SK-N-SH (cell line): ENCODE measurements at regions not wholly inside any gene's neighbourhood (a gene's known extent, or its start where the extent isn't known, plus 50 kb on each side); places are given as distances from the start of the nearest gene placed in this dataset.

Source experiments
- ELF1 ChIP-seq: IDR thresholded peaks from 2 replicates; pipeline ENCODE4 v1.4.0; 2012
- EP300 ChIP-seq, 2 experiments: IDR thresholded peaks; 2 replicates each; pipeline versions ENCODE4 v1.4.0 to v1.6.1; 2012; ENCODE audit warnings: borderline replicate concordance in 1 of 2, low read depth in 1 of 2, low read length in 1 of 2
- FOXJ3 ChIP-seq: sonication (generic); formaldehyde crosslinking; IDR thresholded peaks from 2 replicates; pipeline ENCODE4 v1.5.1; 2020; ENCODE audit warnings: mild to moderate bottlenecking, missing genetic modification reagents
- FOXM1 ChIP-seq: IDR thresholded peaks from 2 replicates; pipeline ENCODE4 v1.4.0; 2012; ENCODE audit warnings: low read depth, mild to moderate bottlenecking
- GABPA ChIP-seq: IDR thresholded peaks from 2 replicates; pipeline ENCODE4 v1.4.0; 2012; ENCODE audit warnings: low read depth, mild to moderate bottlenecking
- MXI1 ChIP-seq: IDR thresholded peaks from 2 replicates; pipeline ENCODE4 v1.6.1; 2012; ENCODE audit warnings: mild to moderate bottlenecking, low read depth, low read length, improper control_type of control experiment
- NFIC ChIP-seq: IDR thresholded peaks from 2 replicates; pipeline ENCODE4 v1.4.0; 2012; ENCODE audit warnings: borderline replicate concordance
- POLR2AphosphoS5 ChIP-seq: IDR thresholded peaks from 2 replicates; pipeline ENCODE4 v1.6.1; 2012; ENCODE audit warnings: low read depth, low read length
- RCOR1 ChIP-seq: fragments of 150-350 bp; IDR thresholded peaks from 2 replicates; pipeline ENCODE4 v1.6.1; 2017; ENCODE audit warnings: antibody characterized with exemption, low read length
- RFX5 ChIP-seq: IDR thresholded peaks from 2 replicates; pipeline ENCODE4 v1.6.1; 2012; ENCODE audit warnings: mild to moderate bottlenecking, improper control_type of control experiment, low read length
- SMC3 ChIP-seq: IDR thresholded peaks from 2 replicates; pipeline ENCODE4 v1.6.1; 2012; ENCODE audit warnings: low read depth, low read length, improper control_type of control experiment
- TCF12 ChIP-seq: IDR thresholded peaks from 2 replicates; pipeline ENCODE4 v1.4.0; 2012
- YY1 ChIP-seq: IDR thresholded peaks from 2 replicates; pipeline ENCODE4 v1.4.0; 2012; ENCODE audit warnings: low read depth, mild to moderate bottlenecking
- TF ChIP-seq, protein P1 (sequence below): fragments of 150-350 bp; IDR thresholded peaks from 2 replicates; pipeline ENCODE4 v1.6.1; 2016; ENCODE audit warnings: mild to moderate bottlenecking, low read depth, low read length
- TF ChIP-seq, protein P2 (sequence below): IDR thresholded peaks from 2 replicates; pipeline ENCODE4 v1.4.0; 2012; ENCODE audit warnings: low read depth, borderline replicate concordance
- TF ChIP-seq, protein P3 (sequence below): IDR thresholded peaks from 2 replicates; pipeline ENCODE4 v1.4.0; 2012; ENCODE audit warnings: low read depth
- TF ChIP-seq, protein P4 (sequence below): IDR thresholded peaks from 2 replicates; pipeline ENCODE4; 2012
- TF ChIP-seq, protein P5 (sequence below): fragments of 150-350 bp; IDR thresholded peaks from 2 replicates; pipeline ENCODE4 v1.6.1; 2017; ENCODE audit warnings: antibody characterized with exemption, low read length, low read depth, borderline replicate concordance
- TF ChIP-seq, protein P6 (sequence below): IDR thresholded peaks from 2 replicates; pipeline ENCODE4 v1.6.1; 2012; ENCODE audit warnings: mild to moderate bottlenecking, low read depth, low read length, moderate library complexity

DNA sequence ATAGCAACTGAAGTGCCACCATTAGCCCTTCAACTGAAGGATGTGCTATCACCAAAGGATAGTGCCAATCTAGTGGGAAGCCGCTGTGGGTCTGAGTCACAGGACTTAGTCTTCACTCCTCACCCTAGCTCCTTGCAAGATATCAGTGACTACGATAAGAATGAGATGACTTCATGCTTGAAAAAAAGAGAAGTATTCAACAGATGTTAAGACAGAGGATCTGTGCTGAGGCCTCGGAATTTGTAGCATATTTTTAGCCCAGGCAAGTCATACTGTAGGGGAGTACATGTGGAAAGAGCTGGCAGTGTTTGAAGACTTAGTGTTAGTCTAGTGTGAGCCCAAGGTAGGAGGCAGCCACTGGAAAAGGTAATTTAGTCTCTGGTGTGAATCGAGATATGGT, 270.7 kb upstream of the LRTM1 start (continued):
- TF ChIP-seq POLR2AphosphoS5 (peak; percentile 69; the same call in 1 of the 2 replicates), SMC3 (no peak), TCF12 (peak; percentile 93), FOXJ3 (CRISPR knock-in tag) (no peak), RFX5 (no peak), FOXM1 (no peak), GABPA (no peak), MXI1 (no peak), NFIC (peak; percentile 82), ELF1 (no peak), EP300 (IDR thresholded peaks at IDR 0.05; ENCODE audit: borderline replicate concordance in 1 of 2, low read depth in 1 of 2, low read length in 1 of 2) (peak in 1 of 2 experiments; percentile 79; a peak in 1 of 4 replicates), YY1 (no peak; the same call in 1 of the 2 replicates), RCOR1 (no peak)
- TF ChIP-seq, protein P1, sequence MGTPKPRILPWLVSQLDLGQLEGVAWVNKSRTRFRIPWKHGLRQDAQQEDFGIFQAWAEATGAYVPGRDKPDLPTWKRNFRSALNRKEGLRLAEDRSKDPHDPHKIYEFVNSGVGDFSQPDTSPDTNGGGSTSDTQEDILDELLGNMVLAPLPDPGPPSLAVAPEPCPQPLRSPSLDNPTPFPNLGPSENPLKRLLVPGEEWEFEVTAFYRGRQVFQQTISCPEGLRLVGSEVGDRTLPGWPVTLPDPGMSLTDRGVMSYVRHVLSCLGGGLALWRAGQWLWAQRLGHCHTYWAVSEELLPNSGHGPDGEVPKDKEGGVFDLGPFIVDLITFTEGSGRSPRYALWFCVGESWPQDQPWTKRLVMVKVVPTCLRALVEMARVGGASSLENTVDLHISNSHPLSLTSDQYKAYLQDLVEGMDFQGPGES, result no peak
- TF ChIP-seq, protein P2, sequence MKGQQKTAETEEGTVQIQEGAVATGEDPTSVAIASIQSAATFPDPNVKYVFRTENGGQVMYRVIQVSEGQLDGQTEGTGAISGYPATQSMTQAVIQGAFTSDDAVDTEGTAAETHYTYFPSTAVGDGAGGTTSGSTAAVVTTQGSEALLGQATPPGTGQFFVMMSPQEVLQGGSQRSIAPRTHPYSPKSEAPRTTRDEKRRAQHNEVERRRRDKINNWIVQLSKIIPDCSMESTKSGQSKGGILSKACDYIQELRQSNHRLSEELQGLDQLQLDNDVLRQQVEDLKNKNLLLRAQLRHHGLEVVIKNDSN, result no peak
- TF ChIP-seq, protein P3, sequence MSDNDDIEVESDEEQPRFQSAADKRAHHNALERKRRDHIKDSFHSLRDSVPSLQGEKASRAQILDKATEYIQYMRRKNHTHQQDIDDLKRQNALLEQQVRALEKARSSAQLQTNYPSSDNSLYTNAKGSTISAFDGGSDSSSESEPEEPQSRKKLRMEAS, result peak; percentile 74
- TF ChIP-seq, protein P4, sequence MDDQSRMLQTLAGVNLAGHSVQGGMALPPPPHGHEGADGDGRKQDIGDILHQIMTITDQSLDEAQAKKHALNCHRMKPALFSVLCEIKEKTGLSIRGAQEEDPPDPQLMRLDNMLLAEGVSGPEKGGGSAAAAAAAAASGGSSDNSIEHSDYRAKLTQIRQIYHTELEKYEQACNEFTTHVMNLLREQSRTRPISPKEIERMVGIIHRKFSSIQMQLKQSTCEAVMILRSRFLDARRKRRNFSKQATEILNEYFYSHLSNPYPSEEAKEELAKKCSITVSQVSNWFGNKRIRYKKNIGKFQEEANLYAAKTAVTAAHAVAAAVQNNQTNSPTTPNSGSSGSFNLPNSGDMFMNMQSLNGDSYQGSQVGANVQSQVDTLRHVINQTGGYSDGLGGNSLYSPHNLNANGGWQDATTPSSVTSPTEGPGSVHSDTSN, result peak; percentile 70
- TF ChIP-seq, protein P5, sequence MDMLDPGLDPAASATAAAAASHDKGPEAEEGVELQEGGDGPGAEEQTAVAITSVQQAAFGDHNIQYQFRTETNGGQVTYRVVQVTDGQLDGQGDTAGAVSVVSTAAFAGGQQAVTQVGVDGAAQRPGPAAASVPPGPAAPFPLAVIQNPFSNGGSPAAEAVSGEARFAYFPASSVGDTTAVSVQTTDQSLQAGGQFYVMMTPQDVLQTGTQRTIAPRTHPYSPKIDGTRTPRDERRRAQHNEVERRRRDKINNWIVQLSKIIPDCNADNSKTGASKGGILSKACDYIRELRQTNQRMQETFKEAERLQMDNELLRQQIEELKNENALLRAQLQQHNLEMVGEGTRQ, result no peak
- TF ChIP-seq, protein P6, sequence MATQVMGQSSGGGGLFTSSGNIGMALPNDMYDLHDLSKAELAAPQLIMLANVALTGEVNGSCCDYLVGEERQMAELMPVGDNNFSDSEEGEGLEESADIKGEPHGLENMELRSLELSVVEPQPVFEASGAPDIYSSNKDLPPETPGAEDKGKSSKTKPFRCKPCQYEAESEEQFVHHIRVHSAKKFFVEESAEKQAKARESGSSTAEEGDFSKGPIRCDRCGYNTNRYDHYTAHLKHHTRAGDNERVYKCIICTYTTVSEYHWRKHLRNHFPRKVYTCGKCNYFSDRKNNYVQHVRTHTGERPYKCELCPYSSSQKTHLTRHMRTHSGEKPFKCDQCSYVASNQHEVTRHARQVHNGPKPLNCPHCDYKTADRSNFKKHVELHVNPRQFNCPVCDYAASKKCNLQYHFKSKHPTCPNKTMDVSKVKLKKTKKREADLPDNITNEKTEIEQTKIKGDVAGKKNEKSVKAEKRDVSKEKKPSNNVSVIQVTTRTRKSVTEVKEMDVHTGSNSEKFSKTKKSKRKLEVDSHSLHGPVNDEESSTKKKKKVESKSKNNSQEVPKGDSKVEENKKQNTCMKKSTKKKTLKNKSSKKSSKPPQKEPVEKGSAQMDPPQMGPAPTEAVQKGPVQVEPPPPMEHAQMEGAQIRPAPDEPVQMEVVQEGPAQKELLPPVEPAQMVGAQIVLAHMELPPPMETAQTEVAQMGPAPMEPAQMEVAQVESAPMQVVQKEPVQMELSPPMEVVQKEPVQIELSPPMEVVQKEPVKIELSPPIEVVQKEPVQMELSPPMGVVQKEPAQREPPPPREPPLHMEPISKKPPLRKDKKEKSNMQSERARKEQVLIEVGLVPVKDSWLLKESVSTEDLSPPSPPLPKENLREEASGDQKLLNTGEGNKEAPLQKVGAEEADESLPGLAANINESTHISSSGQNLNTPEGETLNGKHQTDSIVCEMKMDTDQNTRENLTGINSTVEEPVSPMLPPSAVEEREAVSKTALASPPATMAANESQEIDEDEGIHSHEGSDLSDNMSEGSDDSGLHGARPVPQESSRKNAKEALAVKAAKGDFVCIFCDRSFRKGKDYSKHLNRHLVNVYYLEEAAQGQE, result no peak
